Left lung (tissue), 4 donors: ENCODE measurements at regions not wholly inside any gene's neighbourhood (a gene's known extent, or its start where the extent isn't known, plus 50 kb on each side); places are given as distances from the start of the nearest gene placed in this dataset.
A peak's percentile ranks its signal among the peaks of the same experiment; 100 is the strongest.

ENCODE experiments used
- ATAC-seq: fragments of 200-7000 bp; cut with Tn5 transposase; one replicate; pipeline ENCODE4 v1.9.1; 2020; ENCODE audit warnings: moderate library complexity
- DNase-seq, 4 donors: peaks; one replicate each; pipeline ENCODE4 v3.0.0-alpha.2; 2013 to 2020
- H3K27ac ChIP-seq, 2 donors: fragments of 200-600 bp; sonication (generic) in 1 of 2; one replicate each; pipeline versions ENCODE4 v1.5.0 to v1.8.0; 2020 to 2021
- H3K27me3 ChIP-seq, 2 donors: fragments of 200-600 bp; sonication (generic) in 1 of 2; one replicate each; pipeline versions ENCODE4 v1.5.0 to v1.8.0; 2020 to 2021
- H3K36me3 ChIP-seq, 2 donors: fragments of 200-600 bp; sonication (generic) in 1 of 2; one replicate each; pipeline versions ENCODE4 v1.5.0 to v1.8.0; 2020 to 2021
- H3K4me1 ChIP-seq, 2 donors: fragments of 200-600 bp; one replicate each; pipeline ENCODE4 v1.8.0; 2021
- H3K4me3 ChIP-seq, 2 donors: fragments of 200-600 bp; sonication (generic) in 1 of 2; one replicate each; pipeline versions ENCODE4 v1.5.0 to v1.8.0; 2020 to 2021; ENCODE audit warnings: mild to moderate bottlenecking in 1 of 2
- H3K9me3 ChIP-seq, 2 donors: fragments of 200-600 bp; sonication (generic) in 1 of 2; one replicate each; pipeline versions ENCODE4 v1.5.0 to v1.8.0; 2020 to 2021
- CTCF ChIP-seq, 2 donors: fragments of 200-600 bp; sonication (generic) in 1 of 2; IDR thresholded peaks; one replicate each; pipeline versions ENCODE4 v1.5.0 to v1.8.0; 2021; ENCODE audit warnings: antibody characterized with exemption in 2 of 2
- intact Hi-C, 2 donors: fragments of 100-400 bp; cut with DNase I; formaldehyde crosslinking; loops; one replicate each; pipeline versions ENCODE4 v1.11.2 to v1.14.2; 2022
- donor health status: DM: no; HTN: yes; CAD: no.
- donor health status: DM: no; HTN: no; CAD: no.

- Histone ChIP-seq H3K36me3 (no peaks in the 10 kb centered on the region), H3K27me3 (no peaks in the 10 kb centered on the region), H3K27ac (peak overlapping the region in 1 of 2 donors; percentile 57), H3K4me1 (peaks cover 0 to 15% of the 10 kb centered on the region in 2 donors), H3K4me3 (no peak overlapping the region), H3K9me3 (no peaks in the 10 kb centered on the region)
- no peak for TF ChIP-seq CTCF (IDR thresholded peaks at IDR 0.05)
- intact Hi-C loops = no loop called here
- DNase-seq = no peak
- peak; percentile 63 for ATAC-seq
These were observed 94.6 kb upstream of the SMIM36 start for GRCh38 chr17:55605705-55606487.

GRCh38 chr17:55601874-55602364 lies 90.7 kb upstream of the SMIM36 start:
- no peak overlapping the region for H3K4me3 ChIP-seq
- no peaks in the 10 kb centered on the region for H3K36me3 ChIP-seq
- ATAC-seq = peak; percentile 85
- TF ChIP-seq CTCF (IDR thresholded peaks at IDR 0.05) = peak; percentile 68 to 77
- no peaks in the 10 kb centered on the region for H3K27me3 ChIP-seq
- no peak overlapping the region for H3K27ac ChIP-seq
- intact Hi-C loops = no loop called here
- peaks cover 0 to 7% of the 10 kb centered on the region in 2 donors for H3K4me1 ChIP-seq
- H3K9me3 ChIP-seq = peaks cover 0 to 33% of the 10 kb centered on the region in 2 donors
- DNase-seq = no peak

- Histone ChIP-seq H3K27ac (no peak overlapping the region), H3K9me3 (peaks cover 0 to 37% of the 10 kb centered on the region in 2 donors), H3K36me3 (no peaks in the 10 kb centered on the region), H3K4me1 (no peaks in the 10 kb centered on the region), H3K27me3 (no peaks in the 10 kb centered on the region), H3K4me3 (no peak overlapping the region)
- DNase-seq (no peak), ATAC-seq (no peak)
- intact Hi-C loops = loop anchor here in 1 of 2 donors (5.0 kb wide), 1 partner anchor 71 kb away; no protein-coding TSS in a partner anchor
- no peak for TF ChIP-seq CTCF (IDR thresholded peaks at IDR 0.05)
These were observed 87.2 kb upstream of the SMIM36 start for GRCh38 chr17:55598495-55598894.

- peak; percentile 7 for ATAC-seq
- intact Hi-C loops = loop anchor here in 1 of 2 donors (5.0 kb wide), 1 partner anchor 51 kb away; no protein-coding TSS in a partner anchor
- Histone ChIP-seq H3K4me1 (peaks cover 4 to 32% of the 10 kb centered on the region in 2 donors), H3K27me3 (no peaks in the 10 kb centered on the region), H3K27ac (peak overlapping the region; percentile 34 to 50), H3K36me3 (no peaks in the 10 kb centered on the region), H3K9me3 (no peaks in the 10 kb centered on the region), H3K4me3 (no peak overlapping the region)
- no peak for TF ChIP-seq CTCF (IDR thresholded peaks at IDR 0.05)
- no peak for DNase-seq
These were observed 77.4 kb upstream of the SMIM36 start for GRCh38 chr17:55588446-55589242.
